Dedifferentiated amniotic fluid mesenchymal stem cell (primary cell): ENCODE measurements at regions not wholly inside any gene's neighbourhood (a gene's known extent, or its start where the extent isn't known, plus 50 kb on each side); places are given as distances from the start of the nearest gene placed in this dataset.
"Not testable (repeated sequence)": the region's sequence is repeated elsewhere in the genome, so short reads cannot be mapped to it uniquely, and the experiment has no call there.

ENCODE experiments used
- DNase-seq: peaks from one replicate; pipeline ENCODE4 v3.0.0-alpha.2; 2016; ENCODE audit errors: extremely low spot score

DNA sequence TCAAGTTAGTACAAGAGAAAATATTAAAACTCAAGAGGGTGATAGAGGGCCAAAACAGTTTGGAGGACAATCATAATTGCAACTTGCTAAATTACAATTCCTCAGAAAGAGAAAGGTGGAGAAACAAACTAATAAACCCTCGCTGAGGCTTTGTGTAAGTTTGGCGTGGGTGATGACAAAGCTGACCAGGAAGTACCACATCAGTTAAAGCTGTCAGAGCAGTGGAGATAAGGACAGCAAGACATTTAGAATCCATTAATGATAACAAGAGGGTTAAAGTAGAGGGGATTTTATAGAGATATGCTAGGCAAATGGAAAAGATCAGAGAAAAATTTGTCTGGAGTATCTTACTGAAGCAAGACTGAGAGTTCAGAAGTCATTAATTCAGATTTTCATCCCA lies 334.4 kb downstream of the TFAP2B start:
- no peak for DNase-seq

DNA sequence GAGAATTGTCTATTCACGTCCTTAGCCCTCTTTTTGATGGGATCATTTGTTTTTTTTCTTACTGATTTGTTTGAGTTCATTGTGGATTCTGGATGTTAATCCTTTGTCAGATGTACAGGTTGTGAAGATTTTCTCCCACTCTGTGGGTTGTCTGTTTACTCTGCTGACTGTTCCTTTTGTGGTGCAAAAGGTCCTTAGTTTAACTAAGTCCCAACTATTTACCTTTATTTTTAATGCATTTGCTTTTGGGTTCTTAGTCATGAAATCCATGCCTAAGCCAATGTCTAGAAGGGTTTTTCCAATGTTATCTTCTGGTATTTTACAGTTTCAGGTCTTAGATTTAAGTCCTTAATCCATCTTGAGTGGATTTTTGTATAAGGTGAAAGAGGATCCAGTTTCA lies 336.3 kb downstream of the TFAP2B start:
- DNase-seq = not testable (repeated sequence)

DNA sequence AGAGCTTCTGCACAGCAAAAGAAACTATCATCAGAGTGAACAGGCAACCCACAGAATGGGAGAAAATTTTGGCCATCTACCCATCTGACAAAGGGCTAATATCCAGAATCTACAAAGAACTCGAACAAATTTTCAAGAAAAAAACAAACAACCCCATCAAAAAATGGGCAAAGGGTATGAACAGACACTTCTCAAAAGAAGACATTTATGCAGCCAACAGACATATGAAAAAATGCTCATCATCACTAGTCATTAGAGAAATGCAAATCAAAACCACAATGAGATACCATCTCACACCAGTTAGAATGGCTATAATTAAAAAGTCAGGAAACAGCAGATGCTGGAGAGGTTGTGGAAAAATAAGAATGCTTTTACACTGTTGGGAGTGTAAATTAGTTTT lies 340.6 kb downstream of the TFAP2B start:
- DNase-seq = not testable (repeated sequence)

- DNase-seq = no peak
Observed at GRCh38 chr6:51161752-51162151, 343.1 kb downstream of the TFAP2B start.

GRCh38 chr6:51163843-51164529 lies 345.3 kb downstream of the TFAP2B start:
- no peak for DNase-seq

DNA sequence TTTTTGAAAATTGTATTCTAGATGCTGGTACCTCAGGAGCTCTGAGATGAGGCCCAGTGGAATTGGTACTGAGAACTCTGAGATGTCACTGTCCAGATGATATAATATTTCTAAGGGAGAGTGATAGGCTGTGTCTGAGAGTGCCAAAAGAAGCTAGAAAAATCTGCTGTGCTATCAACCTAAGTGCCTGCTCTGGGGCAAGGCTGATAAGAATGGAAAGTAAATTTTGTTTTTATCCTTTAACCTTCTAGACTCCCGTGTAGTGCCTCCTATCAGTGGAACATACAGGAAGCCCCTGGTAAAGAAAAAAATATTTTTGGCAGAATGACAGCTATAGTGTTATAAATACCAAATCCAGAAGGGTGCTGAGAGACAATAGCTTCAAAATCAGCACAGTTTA lies 348.2 kb downstream of the TFAP2B start:
- DNase-seq = no peak

DNA sequence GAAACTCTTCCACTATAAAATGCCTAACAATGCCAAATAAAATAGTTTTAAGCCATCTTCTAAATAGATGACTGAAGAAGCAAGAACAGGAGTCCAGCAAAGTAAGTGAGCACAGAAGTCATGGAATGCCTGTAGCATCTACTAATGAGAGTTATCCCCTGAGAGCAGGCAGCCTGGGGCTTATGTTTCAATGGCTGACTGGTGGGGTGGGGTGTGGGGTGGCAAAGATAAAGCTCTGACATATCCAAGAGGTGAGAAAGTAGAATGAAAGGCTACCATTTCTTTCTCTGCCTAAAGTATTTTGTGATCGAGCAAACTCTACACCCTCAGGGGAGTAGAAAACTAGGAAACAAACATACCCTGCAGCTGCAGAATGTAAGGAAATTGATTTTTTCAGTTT lies 348.8 kb downstream of the TFAP2B start:
- no peak for DNase-seq

DNA sequence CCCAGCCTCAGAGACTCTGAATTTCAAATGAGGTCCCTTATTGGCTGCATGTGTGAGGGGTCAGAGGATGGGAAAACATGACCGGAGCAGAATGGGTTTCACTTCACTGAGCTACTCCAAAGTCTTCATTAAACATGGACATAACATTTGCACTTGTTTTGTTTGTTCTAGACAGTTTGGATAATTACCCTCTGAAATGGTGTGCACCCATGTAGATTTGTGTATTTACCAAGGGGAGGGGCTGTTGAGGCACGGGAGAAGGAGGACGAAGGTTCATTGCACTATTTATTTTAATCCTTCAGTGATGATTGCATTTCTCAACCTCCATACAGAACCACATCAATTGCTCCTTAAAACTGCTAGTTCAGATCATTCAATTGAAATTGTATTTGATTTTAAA lies 364.2 kb downstream of the TFAP2B start:
- no peak for DNase-seq

GRCh38 chr6:51184046-51184445 lies 365.4 kb downstream of the TFAP2B start:
- DNase-seq = no peak

DNA sequence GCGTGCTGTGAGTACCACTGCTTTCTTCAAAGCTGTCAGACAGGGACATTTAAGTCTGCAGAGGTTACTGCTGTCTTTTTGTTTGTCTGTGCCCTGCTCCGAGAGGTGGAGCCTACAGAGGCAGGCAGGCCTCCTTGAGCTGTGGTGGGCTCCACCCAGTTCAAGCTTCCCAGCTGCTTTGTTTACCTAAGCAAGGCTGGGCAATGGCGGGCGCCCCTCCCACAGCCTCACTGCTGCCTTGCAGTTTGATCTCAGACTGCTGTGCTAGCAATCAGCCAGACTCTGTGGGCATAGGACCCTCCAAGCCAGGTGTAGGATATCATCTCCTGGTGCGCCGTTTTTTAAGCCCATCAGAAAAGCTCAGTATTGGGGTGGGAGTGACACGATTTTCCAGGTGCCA lies 374.5 kb downstream of the TFAP2B start:
- not testable (repeated sequence) for DNase-seq

DNA sequence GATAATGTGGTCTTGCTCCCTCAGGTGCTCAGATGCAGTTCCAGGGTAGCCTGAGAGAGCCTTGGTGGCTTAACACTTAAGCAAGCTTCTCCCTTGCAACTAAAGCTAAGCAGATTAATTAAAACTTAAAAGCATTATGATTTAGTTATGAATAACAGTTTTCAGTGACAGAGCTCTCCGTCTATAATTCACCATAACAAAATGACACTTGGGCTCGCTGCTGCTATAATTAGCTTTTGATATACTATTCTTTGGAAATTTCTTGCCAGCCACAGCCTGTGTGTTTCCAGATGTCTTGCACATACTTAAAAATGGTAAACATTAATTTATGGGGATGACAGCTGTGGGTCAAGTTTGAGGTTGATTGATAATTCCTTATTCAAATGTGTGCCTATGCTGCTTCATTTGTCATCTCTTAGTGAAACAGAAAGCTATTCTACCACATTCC lies 380.5 kb downstream of the TFAP2B start:
- DNase-seq = no peak

DNA sequence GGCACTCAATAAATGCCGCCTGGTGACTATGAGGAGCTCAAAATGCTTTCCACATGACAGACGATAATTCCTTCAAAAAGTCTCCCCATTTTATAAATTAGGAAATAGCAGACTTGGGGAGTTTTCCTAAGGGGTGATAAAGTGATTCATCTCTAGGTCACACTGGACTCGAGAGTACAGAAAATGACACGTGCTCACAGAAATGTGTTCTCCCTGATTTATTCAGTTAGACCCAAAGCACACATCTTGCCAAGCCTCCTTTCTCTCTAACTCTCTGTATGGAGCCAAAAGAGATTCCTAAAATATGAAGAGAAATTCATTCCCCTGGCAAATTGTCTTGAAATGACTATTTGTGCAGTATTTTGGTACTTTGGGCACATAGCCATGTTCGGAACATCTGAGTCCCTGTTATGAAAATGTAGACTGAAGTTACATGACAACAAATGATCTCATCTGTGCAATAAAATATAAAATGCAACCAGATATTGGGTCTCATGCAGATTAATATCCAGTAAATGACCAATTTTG lies 381.1 kb downstream of the TFAP2B start:
- DNase-seq = no peak

DNA sequence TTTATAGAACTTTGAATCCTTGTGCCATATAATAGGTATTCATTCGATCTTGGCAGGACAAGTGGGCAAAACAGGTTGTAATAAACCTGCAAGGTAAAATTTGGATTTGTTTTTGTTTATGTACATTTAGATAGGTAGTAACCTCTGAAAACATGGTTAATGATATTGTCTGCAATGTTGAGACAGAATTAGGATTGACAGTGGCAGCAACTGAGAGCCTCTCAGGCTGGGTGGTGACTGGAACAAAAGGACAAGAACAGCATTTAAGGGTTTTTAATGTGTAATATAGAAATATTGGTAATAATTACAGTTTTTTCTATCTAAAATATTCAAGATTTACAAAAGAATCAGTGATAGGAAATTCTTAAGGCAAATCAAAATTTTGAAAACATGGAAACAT lies 382.0 kb downstream of the TFAP2B start:
- no peak for DNase-seq

GRCh38 chr6:51202653-51203052 lies 384.0 kb downstream of the TFAP2B start:
- DNase-seq = not testable (repeated sequence)

GRCh38 chr6:51203504-51203903 lies 384.8 kb downstream of the TFAP2B start:
- DNase-seq = no peak

DNA sequence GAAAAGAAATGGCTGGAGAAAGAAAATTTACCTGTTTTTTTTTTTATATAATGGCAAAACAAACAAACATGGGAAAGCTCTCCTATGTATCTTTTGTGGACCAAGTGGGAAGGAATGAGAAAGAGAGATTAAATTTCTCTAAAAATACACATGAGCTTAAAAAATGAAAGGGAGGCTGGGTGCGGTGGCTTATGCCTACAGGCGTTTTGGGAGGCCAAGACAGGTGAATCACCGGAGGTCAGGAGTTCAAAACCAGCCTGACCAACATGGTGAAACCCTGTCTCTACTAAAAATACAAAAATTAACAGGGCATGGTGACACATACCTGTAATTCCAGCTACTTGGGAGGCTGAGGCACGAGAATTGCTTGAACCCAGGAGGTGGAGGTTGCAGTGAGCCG lies 388.0 kb downstream of the TFAP2B start:
- DNase-seq = not testable (repeated sequence)

- DNase-seq = no peak
Observed at GRCh38 chr6:51209651-51210050, 391.0 kb downstream of the TFAP2B start.

DNA sequence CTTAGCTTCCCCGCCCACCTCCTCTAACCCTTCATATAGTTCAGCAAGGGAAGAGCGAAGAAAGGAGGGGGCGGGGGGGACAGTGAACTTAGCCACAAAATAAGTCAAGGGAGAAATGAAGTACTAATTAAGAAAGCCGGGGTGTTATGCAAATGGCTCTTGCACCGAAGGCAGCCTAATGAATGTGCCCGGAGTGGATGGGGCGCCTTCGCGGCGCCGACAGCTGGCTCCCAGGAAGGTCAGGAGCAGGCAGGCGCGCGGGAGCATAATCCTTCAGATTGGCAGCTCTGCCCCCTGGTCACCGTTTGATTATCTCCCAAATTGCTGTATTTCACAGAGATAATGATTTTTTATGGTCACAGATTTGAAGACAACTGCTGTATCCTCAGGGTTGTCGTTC lies 395.1 kb downstream of the TFAP2B start:
- no peak for DNase-seq

- DNase-seq = no peak
Observed at GRCh38 chr6:51214442-51214841, 395.8 kb downstream of the TFAP2B start.

GRCh38 chr6:51218181-51218580 lies 399.5 kb downstream of the TFAP2B start:
- DNase-seq = no peak

- not testable (repeated sequence) for DNase-seq
Observed at GRCh38 chr6:51224580-51225240, 406.0 kb downstream of the TFAP2B start.

GRCh38 chr6:51241376-51241775 lies 422.7 kb downstream of the TFAP2B start:
- DNase-seq = no peak

DNA sequence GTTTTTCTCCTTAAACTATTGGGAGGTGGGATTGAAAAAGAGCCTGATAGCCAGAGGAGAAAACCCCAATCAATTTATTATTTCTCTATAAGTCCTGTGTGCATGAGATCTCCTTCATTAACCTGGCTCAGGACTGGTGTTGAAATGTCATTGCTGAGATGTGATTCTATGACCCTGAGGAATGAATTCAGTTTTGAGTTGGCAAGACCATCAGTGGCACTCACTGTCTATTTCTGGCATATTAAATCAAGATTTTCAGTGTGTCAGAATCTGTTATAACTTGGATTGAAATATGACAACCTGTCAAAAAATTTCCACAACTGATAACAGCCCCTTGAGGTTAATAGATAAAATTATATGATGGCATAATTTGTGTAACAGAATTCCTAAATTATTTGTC lies 431.1 kb downstream of the TFAP2B start:
- DNase-seq = no peak
